GM12878 (cell line): ENCODE measurements at regions not wholly inside any gene's neighbourhood (a gene's known extent, or its start where the extent isn't known, plus 50 kb on each side); places are given as distances from the start of the nearest gene placed in this dataset.

Experiments
- ATAC-seq: fragments of 200-7000 bp; cut with Tn5 transposase; 3 replicates; pipeline ENCODE4 v1.9.1; 2020; ENCODE audit warnings: mild to moderate bottlenecking, moderate library complexity
- BruUV-seq: library from RNA; stranded (reverse); fragments of 400-500 nt; replicated peaks from 2 replicates; lab custom pipeline; 2021; lab: Mats Ljungman, UMichigan
- CTCF ChIA-PET: fragments of 300-600 bp; sonication (Branson Sonifier 250); formaldehyde crosslinking; extraction: SDS; loops from one replicate; lab custom pipeline; 2021; ENCODE audit warnings: inconsistent platforms; lab: Yijun Ruan, JAX
- POLR2A ChIA-PET: fragments of 350-600 bp; formaldehyde crosslinking; extraction: SDS; loops from one replicate; lab custom pipeline; 2021; ENCODE audit warnings: inconsistent platforms; lab: Charles Lee
- RAD21 ChIA-PET: fragments of 300-600 bp; sonication (Branson Sonifier 250); formaldehyde crosslinking; loops from one replicate; lab custom pipeline; 2023; ENCODE audit warnings: antibody characterized with exemption; ENCODE audit not compliant: unreplicated experiment; lab: Charles Lee
- SMC1A ChIA-PET: fragments of 300-600 bp; sonication (Branson Sonifier 250); formaldehyde crosslinking; loops from one replicate; lab custom pipeline; 2023; ENCODE audit not compliant: unreplicated experiment, uncharacterized antibody; lab: Charles Lee
- DNase-seq: peaks from one replicate; pipeline ENCODE4 v3.0.0-alpha.2; 2011; ENCODE audit warnings: low read depth, low spot score
- FAIRE-seq: peaks from 3 replicates; lab custom pipeline; 2011; peaks lifted over from hg19 to GRCh38; lab: Jason Lieb, UNC
- H2AFZ ChIP-seq: 2 replicates; pipeline ENCODE4 v1.6.0; 2011; ENCODE audit warnings: low read depth, low read length, control low read depth; ENCODE audit not compliant: control insufficient read depth
- H3K27ac ChIP-seq: 2 replicates; pipeline ENCODE4 v1.5.1; 2011; ENCODE audit warnings: control low read depth; ENCODE audit not compliant: control insufficient read depth, insufficient read depth
- H3K27me3 ChIP-seq, 2 experiments: replicated peaks in 1 of 2; 2 replicates each; pipeline versions ENCODE4 v1.6.0 to v1.6.1; 2011; ENCODE audit warnings: low read length in 1 of 2; ENCODE audit not compliant: control insufficient read depth in 2 of 2, insufficient read depth in 2 of 2
- H3K36me3 ChIP-seq, 2 experiments: 2 replicates each; pipeline ENCODE4 v1.5.1; 2011; ENCODE audit warnings: low read length in 1 of 2; ENCODE audit not compliant: control insufficient read depth in 2 of 2, insufficient read depth in 2 of 2
- H3K4me1 ChIP-seq: 2 replicates; pipeline ENCODE4 v1.6.1; 2011; ENCODE audit warnings: mild to moderate bottlenecking, low read length, moderate library complexity, mixed read lengths; ENCODE audit not compliant: control insufficient read depth, insufficient read depth
- H3K4me2 ChIP-seq: 2 replicates; pipeline ENCODE4 v1.6.0; 2011; ENCODE audit warnings: control low read depth; ENCODE audit not compliant: control insufficient read depth, insufficient read depth
- H3K4me3 ChIP-seq: fragments of 200-600 bp; sonication (generic); 2 replicates; pipeline ENCODE4 v1.5.1; 2016
- H3K79me2 ChIP-seq: 2 replicates; pipeline ENCODE4 v1.6.0; 2011; ENCODE audit warnings: low read length; ENCODE audit not compliant: control insufficient read depth, insufficient read depth
- H3K9ac ChIP-seq: 2 replicates; pipeline ENCODE4 v1.8.0; 2011; ENCODE audit warnings: low read length, control low read depth, mixed read lengths; ENCODE audit not compliant: control insufficient read depth, insufficient read depth
- H3K9me3 ChIP-seq: replicated peaks from 3 replicates; pipeline ENCODE4 v1.5.1; 2011; ENCODE audit warnings: mild to moderate bottlenecking, low read length; ENCODE audit not compliant: control insufficient read depth, insufficient read depth
- H4K20me1 ChIP-seq: 2 replicates; pipeline ENCODE4 v1.6.0; 2011; ENCODE audit not compliant: control insufficient read depth, insufficient read depth
- ATF7 ChIP-seq: fragments of 450-650 bp; IDR thresholded peaks from 2 replicates; pipeline ENCODE4 v1.6.1; 2016; ENCODE audit warnings: low read depth, mild to moderate bottlenecking
- CBX5 ChIP-seq: sonication (generic); IDR thresholded peaks from 2 replicates; pipeline ENCODE4 v1.6.1; 2016; ENCODE audit warnings: low read depth, moderate library complexity, mild to moderate bottlenecking, inconsistent platforms
- DPF2 ChIP-seq: fragments of 450-650 bp; IDR thresholded peaks from 2 replicates; pipeline ENCODE4 v1.6.1; 2017; ENCODE audit warnings: mild to moderate bottlenecking
- HCFC1 ChIP-seq: fragments of 150-350 bp; IDR thresholded peaks from 2 replicates; pipeline ENCODE4 v1.6.1; 2014; ENCODE audit warnings: low read length
- HDAC6 ChIP-seq: fragments of 200-600 bp; sonication (generic); IDR thresholded peaks from one replicate; pipeline ENCODE4 v1.8.0; 2017; ENCODE audit warnings: antibody characterized with exemption; ENCODE audit not compliant: unreplicated experiment
- IKZF1 ChIP-seq: fragments of 450-650 bp; conservative IDR thresholded peaks from 2 replicates; pipeline ENCODE4 v1.6.1; 2017; ENCODE audit warnings: antibody characterized with exemption, mild to moderate bottlenecking
- MTA2 ChIP-seq: fragments of 450-650 bp; IDR thresholded peaks from 2 replicates; pipeline ENCODE4 v1.6.1; 2016; ENCODE audit warnings: low read depth, mild to moderate bottlenecking, moderate library complexity
- NFYB ChIP-seq: IDR thresholded peaks from 2 replicates; pipeline ENCODE4 v1.6.1; 2011; ENCODE audit warnings: low read depth, mild to moderate bottlenecking, low read length, improper control_type of control experiment, moderate library complexity; ENCODE audit not compliant: insufficient read depth
- POU2F2 ChIP-seq: IDR thresholded peaks from 3 replicates; pipeline ENCODE4 v1.6.1; 2011; ENCODE audit warnings: low read depth, mild to moderate bottlenecking, low read length, borderline replicate concordance
- SP1 ChIP-seq: IDR thresholded peaks from one replicate; pipeline ENCODE4 v1.6.1; 2011; ENCODE audit warnings: low read depth, low read length
- STAT3 ChIP-seq: IDR thresholded peaks from 2 replicates; pipeline ENCODE4 v1.6.1; 2011; ENCODE audit warnings: low read depth, low read length, improper control_type of control experiment
- TARDBP ChIP-seq: IDR thresholded peaks from 2 replicates; pipeline ENCODE4 v1.6.1; 2016; ENCODE audit warnings: borderline replicate concordance
- TBL1XR1 ChIP-seq: IDR thresholded peaks from 2 replicates; pipeline ENCODE4 v1.6.1; 2012; ENCODE audit warnings: low read depth, low read length, improper control_type of control experiment
- TCF7 ChIP-seq: IDR thresholded peaks from 2 replicates; pipeline ENCODE4 v1.6.1; 2014; ENCODE audit warnings: antibody characterized with exemption, borderline replicate concordance
- ZNF622 ChIP-seq: fragments of 450-650 bp; IDR thresholded peaks from 2 replicates; pipeline ENCODE4 v1.6.1; 2017; ENCODE audit warnings: mild to moderate bottlenecking, inconsistent platforms
- whole genome bisulfite sequencing: methylation state at CpG from one replicate; pipeline ENCODE4 v1.1.6; 2016; ENCODE audit warnings: low lambda C conversion rate; ENCODE audit not compliant: insufficient replicate concordance, insufficient coverage; ENCODE audit errors: missing lambda C conversion rate; 5-methylcytosine and 5-hydroxymethylcytosine counted together
- in situ Hi-C: fragments of 300-500 bp; cut with MboI; formaldehyde crosslinking; loops from 9 replicates; pipeline ENCODE4 v1.14.3; 2018; ENCODE audit warnings: mixed read lengths
- intact Hi-C: fragments of 100-400 bp; cut with micrococcal nuclease; formaldehyde crosslinking; loops from one replicate; pipeline ENCODE4 v1.14.2; 2022; ENCODE audit not compliant: unreplicated experiment
- TF ChIP-seq, protein P1 (sequence below): IDR thresholded peaks from 2 replicates; pipeline ENCODE4 v1.6.1; 2011; ENCODE audit warnings: mild to moderate bottlenecking, low read depth, low read length, moderate library complexity; ENCODE audit not compliant: insufficient replicate concordance
- TF ChIP-seq, protein P2 (sequence below): fragments of 450-650 bp; conservative IDR thresholded peaks from 2 replicates; pipeline ENCODE4 v1.6.1; 2017; ENCODE audit warnings: mild to moderate bottlenecking, moderate library complexity

DNA sequence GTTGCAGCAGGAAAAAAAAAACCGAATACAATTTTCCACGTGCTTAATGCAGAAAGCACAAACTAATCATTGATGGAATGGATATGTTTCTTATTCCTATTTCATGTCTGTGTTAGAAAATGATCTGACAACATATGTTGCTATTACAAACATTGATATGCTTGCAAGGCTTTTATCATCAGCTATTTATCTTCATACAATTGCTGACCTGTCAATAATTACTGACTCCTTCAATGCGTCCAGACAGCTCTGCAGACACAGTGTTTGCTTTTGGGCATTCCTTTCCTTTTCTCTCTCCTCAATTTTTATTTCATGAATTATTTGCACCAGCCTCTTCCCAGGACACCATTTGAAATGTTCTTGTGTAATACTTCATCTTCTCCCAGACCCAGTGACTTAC is 246.2 kb downstream of the SEC23IP start:
- no TSS peak for BruUV-seq
- no peaks in the 10 kb centered on the region for H4K20me1 ChIP-seq
- no peak for ATAC-seq
- no peak for FAIRE-seq
- RAD21 ChIA-PET, result no interaction called here
- no peak for DNase-seq
- H3K9ac ChIP-seq, result no peak overlapping the region
- H2AFZ ChIP-seq, result no peak overlapping the region
- no peak overlapping the region for H3K4me2 ChIP-seq
- H3K4me1 ChIP-seq, result no peaks in the 10 kb centered on the region
- POLR2A ChIA-PET, result no interaction called here
- no peaks in the 10 kb centered on the region for H3K79me2 ChIP-seq
- intact Hi-C loops (no loop called here), in situ Hi-C loops (no loop called here)
- no peak overlapping the region for H3K27ac ChIP-seq
- SMC1A ChIA-PET, result interaction anchor here (0.6 to 1.4 kb wide), 2 partner anchors 57 to 198 kb away, joined by 3 read pairs; no protein-coding TSS in a partner anchor
- TF ChIP-seq MTA2 (no peak), NFYB (no peak)
- CTCF ChIA-PET, result no interaction called here
- no peaks in the 10 kb centered on the region for H3K9me3 ChIP-seq
- no peak overlapping the region for H3K4me3 ChIP-seq
- H3K27me3 ChIP-seq, result no peaks in the 10 kb centered on the region
- H3K36me3 ChIP-seq, result no peaks in the 10 kb centered on the region
- 11% methylated on average over 3 of the region's 3 CpGs for WGBS

DNA sequence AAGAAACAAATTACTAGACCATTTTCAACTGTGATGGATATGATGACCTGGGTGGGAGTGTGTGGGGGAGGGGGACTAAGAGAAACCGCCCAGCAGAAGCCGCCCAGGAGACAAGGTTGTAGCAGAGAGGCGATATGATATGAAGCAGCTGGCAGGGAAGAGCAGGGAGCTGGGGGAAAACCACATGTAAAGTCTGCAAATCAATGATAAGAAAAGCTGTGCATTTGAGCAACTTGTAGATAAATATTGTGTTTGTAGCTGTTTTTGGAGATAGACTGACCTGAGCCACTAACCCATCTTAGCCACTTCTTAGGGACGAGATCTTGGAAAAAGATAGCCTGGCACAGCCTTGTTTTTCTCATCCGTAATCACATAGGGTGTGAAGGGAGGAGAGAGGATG is 252.6 kb downstream of the SEC23IP start:
- no peak overlapping the region for H3K4me3 ChIP-seq
- no peaks in the 10 kb centered on the region for H3K27me3 ChIP-seq
- DNase-seq (no peak), FAIRE-seq (no peak), ATAC-seq (no peak)
- no peak for TF ChIP-seq ZNF622
- no peak for TF ChIP-seq NFYB
- no peak for TF ChIP-seq ATF7
- TF ChIP-seq TCF7, result no peak
- TF ChIP-seq STAT3, result no peak
- no peak for TF ChIP-seq CBX5
- no peak for TF ChIP-seq TARDBP
- TF ChIP-seq, protein P1, sequence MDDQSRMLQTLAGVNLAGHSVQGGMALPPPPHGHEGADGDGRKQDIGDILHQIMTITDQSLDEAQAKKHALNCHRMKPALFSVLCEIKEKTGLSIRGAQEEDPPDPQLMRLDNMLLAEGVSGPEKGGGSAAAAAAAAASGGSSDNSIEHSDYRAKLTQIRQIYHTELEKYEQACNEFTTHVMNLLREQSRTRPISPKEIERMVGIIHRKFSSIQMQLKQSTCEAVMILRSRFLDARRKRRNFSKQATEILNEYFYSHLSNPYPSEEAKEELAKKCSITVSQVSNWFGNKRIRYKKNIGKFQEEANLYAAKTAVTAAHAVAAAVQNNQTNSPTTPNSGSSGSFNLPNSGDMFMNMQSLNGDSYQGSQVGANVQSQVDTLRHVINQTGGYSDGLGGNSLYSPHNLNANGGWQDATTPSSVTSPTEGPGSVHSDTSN, result no peak
- TF ChIP-seq HCFC1, result no peak
- TF ChIP-seq SP1, result no peak
- TF ChIP-seq POU2F2, result no peak
- no peak for TF ChIP-seq HDAC6
- no peak for TF ChIP-seq DPF2
- TF ChIP-seq, protein P2, sequence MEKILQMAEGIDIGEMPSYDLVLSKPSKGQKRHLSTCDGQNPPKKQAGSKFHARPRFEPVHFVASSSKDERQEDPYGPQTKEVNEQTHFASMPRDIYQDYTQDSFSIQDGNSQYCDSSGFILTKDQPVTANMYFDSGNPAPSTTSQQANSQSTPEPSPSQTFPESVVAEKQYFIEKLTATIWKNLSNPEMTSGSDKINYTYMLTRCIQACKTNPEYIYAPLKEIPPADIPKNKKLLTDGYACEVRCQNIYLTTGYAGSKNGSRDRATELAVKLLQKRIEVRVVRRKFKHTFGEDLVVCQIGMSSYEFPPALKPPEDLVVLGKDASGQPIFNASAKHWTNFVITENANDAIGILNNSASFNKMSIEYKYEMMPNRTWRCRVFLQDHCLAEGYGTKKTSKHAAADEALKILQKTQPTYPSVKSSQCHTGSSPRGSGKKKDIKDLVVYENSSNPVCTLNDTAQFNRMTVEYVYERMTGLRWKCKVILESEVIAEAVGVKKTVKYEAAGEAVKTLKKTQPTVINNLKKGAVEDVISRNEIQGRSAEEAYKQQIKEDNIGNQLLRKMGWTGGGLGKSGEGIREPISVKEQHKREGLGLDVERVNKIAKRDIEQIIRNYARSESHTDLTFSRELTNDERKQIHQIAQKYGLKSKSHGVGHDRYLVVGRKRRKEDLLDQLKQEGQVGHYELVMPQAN, result no peak
- TF ChIP-seq IKZF1, result no peak
- no peak for TF ChIP-seq TBL1XR1
- H3K36me3 ChIP-seq, result no peaks in the 10 kb centered on the region
- RAD21 ChIA-PET, result no interaction called here
- H4K20me1 ChIP-seq, result no peaks in the 10 kb centered on the region
- 14% methylated on average over 5 of the region's 5 CpGs for WGBS
- H3K4me1 ChIP-seq, result no peaks in the 10 kb centered on the region
- H3K4me2 ChIP-seq, result no peak overlapping the region
- CTCF ChIA-PET, result no interaction called here
- H2AFZ ChIP-seq, result no peak overlapping the region
- intact Hi-C loops (no loop called here), in situ Hi-C loops (no loop called here)
- H3K27ac ChIP-seq, result no peak overlapping the region
- BruUV-seq, result no TSS peak
- SMC1A ChIA-PET, result interaction anchor here (1.0 kb wide), 1 partner anchor 9 kb away, joined by 3 read pairs; no protein-coding TSS in a partner anchor
- POLR2A ChIA-PET, result interaction anchor here (0.9 to 1.1 kb wide), 2 partner anchors 13 to 67 kb away, joined by 3 to 14 read pairs; no protein-coding TSS in a partner anchor
- H3K9me3 ChIP-seq, result no peaks in the 10 kb centered on the region
- no peak overlapping the region for H3K9ac ChIP-seq
- H3K79me2 ChIP-seq, result no peaks in the 10 kb centered on the region
